ENCODE measurements at regions not wholly inside any gene's neighbourhood (a gene's known extent, or its start where the extent isn't known, plus 50 kb on each side); places are given as distances from the start of the nearest gene placed in this dataset.

- TF ChIP-seq REST (IDR thresholded peaks at IDR 0.05; ENCODE audit: insufficient read depth in 1 of 2, low read depth in 2 of 2, low read length in 1 of 2) (no peak), SIN3A (IDR thresholded peaks at IDR 0.05; ENCODE audit: borderline replicate concordance, insufficient read depth, low read depth, low read length) (no peak), CTCF (IDR thresholded peaks at IDR 0.05) (no peak), POLR2AphosphoS5 (IDR thresholded peaks at IDR 0.05; ENCODE audit: low read depth, low read length) (no peak)
Measured at GRCh38 chr11:19605520-19606371, 106.9 kb upstream of the NAV2 start.
